ENCODE measurements at regions not wholly inside any gene's neighbourhood (a gene's known extent, or its start where the extent isn't known, plus 50 kb on each side); places are given as distances from the start of the nearest gene placed in this dataset.
"Not testable (repeated sequence)": the region's sequence is repeated elsewhere in the genome, so short reads cannot be mapped to it uniquely, and the experiment has no call there.

- intact Hi-C loops (cut with DNase I) = no loop called here
- TF ChIP-seq CTCF (IDR thresholded peaks at IDR 0.05) = no peak
- ATAC-seq (no peak), DNase-seq (no peak)
- Histone ChIP-seq H3K36me3 (ENCODE audit: insufficient read depth in 1 of 2, low read depth in 1 of 2) (no peaks in the 10 kb centered on the region), H3K9me3 (no peaks in the 10 kb centered on the region), H3K4me1 (no peaks in the 10 kb centered on the region), H3K27ac (no peak overlapping the region), H3K27me3 (ENCODE audit: insufficient read depth in 3 of 3, low read length in 2 of 3) (no peaks in the 10 kb centered on the region), H3K4me3 (no peak overlapping the region)
- 94 to 100% (median 100%) methylated on average over 1 of the region's 1 CpG for WGBS, 3 donors
These were observed 76.9 kb downstream of the WSB1 start for GRCh38 chr17:27370776-27371175.

GRCh38 chr17:27373695-27374094, 79.8 kb downstream of the WSB1 start:
- H3K27me3 ChIP-seq (ENCODE audit: insufficient read depth in 3 of 3, low read length in 2 of 3); H3K4me3 ChIP-seq; DNase-seq; H3K36me3 ChIP-seq (ENCODE audit: insufficient read depth in 1 of 2, low read depth in 1 of 2); ATAC-seq; intact Hi-C loops (cut with DNase I); H3K27ac ChIP-seq; H3K4me1 ChIP-seq; H3K9me3 ChIP-seq: not testable (repeated sequence)

- ATAC-seq (no peak), DNase-seq (no peak)
- WGBS, 3 donors = 69 to 78% (median 72%) methylated on average over 5 of the region's 5 CpGs
- intact Hi-C loops (cut with DNase I) = no loop called here
- Histone ChIP-seq H3K4me1 (peaks cover 8% of the 10 kb centered on the region), H3K9me3 (no peaks in the 10 kb centered on the region), H3K36me3 (ENCODE audit: insufficient read depth in 1 of 2, low read depth in 1 of 2) (no peaks in the 10 kb centered on the region), H3K4me3 (no peak overlapping the region), H3K27ac (no peak overlapping the region), H3K27me3 (ENCODE audit: insufficient read depth in 3 of 3, low read length in 2 of 3) (peaks cover 0 to 2% (median 0%) of the 10 kb centered on the region in 3 donors)
- TF ChIP-seq CTCF (IDR thresholded peaks at IDR 0.05) = no peak
These were observed 79.4 kb upstream of the KSR1 start for GRCh38 chr17:27376637-27377547.

- intact Hi-C loops (cut with DNase I) = no loop called here
- no peak overlapping the region for H3K27ac ChIP-seq
- no peaks in the 10 kb centered on the region for H3K36me3 ChIP-seq (ENCODE audit: insufficient read depth in 1 of 2, low read depth in 1 of 2)
- H3K4me3 ChIP-seq = no peak overlapping the region
- DNase-seq (no peak), ATAC-seq (no peak)
- WGBS, 3 donors = 85 to 89% (median 88%) methylated on average over 9 of the region's 9 CpGs
- no peak for TF ChIP-seq CTCF (IDR thresholded peaks at IDR 0.05)
- H3K9me3 ChIP-seq = no peaks in the 10 kb centered on the region
- peaks cover 8% of the 10 kb centered on the region for H3K4me1 ChIP-seq
- H3K27me3 ChIP-seq (ENCODE audit: insufficient read depth in 3 of 3, low read length in 2 of 3) = peaks cover 0 to 2% (median 0%) of the 10 kb centered on the region in 3 donors
These were observed 77.6 kb upstream of the KSR1 start for GRCh38 chr17:27378482-27379175.

- Histone ChIP-seq H3K4me3 (peak overlapping the region; percentile 34), H3K27ac (no peak overlapping the region)
- TF ChIP-seq CTCF (IDR thresholded peaks at IDR 0.05) = no peak
These were observed 76.2 kb upstream of the KSR1 start for GRCh38 chr17:27379888-27380533.

More at GRCh38 chr17:27379888-27380533, 76.2 kb upstream of the KSR1 start:
- no peaks in the 10 kb centered on the region for H3K36me3 ChIP-seq (ENCODE audit: insufficient read depth in 1 of 2, low read depth in 1 of 2)
- ATAC-seq = peak in 2 of 4 donors; percentile 14 to 40
- peak; percentile 72 for DNase-seq
- 10 to 13% (median 11%) methylated on average over 21 of the region's 21 CpGs for WGBS, 3 donors
- H3K27me3 ChIP-seq (ENCODE audit: insufficient read depth in 3 of 3, low read length in 2 of 3) = peaks cover 0 to 2% (median 0%) of the 10 kb centered on the region in 3 donors
- intact Hi-C loops (cut with DNase I) = no loop called here
- no peaks in the 10 kb centered on the region for H3K9me3 ChIP-seq
- H3K4me1 ChIP-seq = peaks cover 11% of the 10 kb centered on the region

All from psoas muscle (tissue), 7 donors.